H9 (cell line): ENCODE measurements at regions not wholly inside any gene's neighbourhood (a gene's known extent, or its start where the extent isn't known, plus 50 kb on each side); places are given as distances from the start of the nearest gene placed in this dataset.
A peak's percentile ranks its signal among the peaks of the same experiment; 100 is the strongest.

ENCODE experiments used
- DNase-seq: peaks from one replicate; pipeline ENCODE4 v3.0.0-alpha.2; 2017
- H2AFZ ChIP-seq: one replicate; pipeline ENCODE4 v1.6.1; 2013; ENCODE audit warnings: mild to moderate bottlenecking, low read length, control low read depth, moderate library complexity
- H2AK5ac ChIP-seq: 2 replicates; pipeline ENCODE4 v1.6.1; 2013; ENCODE audit warnings: low read length, control low read depth, mixed read lengths; ENCODE audit not compliant: insufficient read length
- H2BK120ac ChIP-seq: one replicate; pipeline ENCODE4 v1.6.1; 2013; ENCODE audit warnings: low read depth, mild to moderate bottlenecking, low read length, control low read depth, inconsistent platforms; ENCODE audit not compliant: poor library complexity, severe bottlenecking
- H2BK12ac ChIP-seq: 2 replicates; pipeline ENCODE4 v1.6.1; 2013; ENCODE audit warnings: low read length, control low read depth, mixed read lengths, low read depth; ENCODE audit not compliant: insufficient read length
- H2BK15ac ChIP-seq: 2 replicates; pipeline ENCODE4 v1.6.1; 2013; ENCODE audit warnings: low read depth, low read length, control low read depth
- H2BK20ac ChIP-seq: one replicate; pipeline ENCODE4 v1.6.1; 2013; ENCODE audit warnings: low read depth, mild to moderate bottlenecking, low read length, control low read depth, inconsistent platforms; ENCODE audit not compliant: poor library complexity, severe bottlenecking
- H2BK5ac ChIP-seq: 2 replicates; pipeline ENCODE4 v1.6.1; 2013; ENCODE audit warnings: low read length, control low read depth, mixed read lengths; ENCODE audit not compliant: insufficient read length
- H3K14ac ChIP-seq: 2 replicates; pipeline ENCODE4 v1.6.1; 2013; ENCODE audit warnings: low read length, control low read depth; ENCODE audit not compliant: insufficient read depth
- H3K18ac ChIP-seq: 2 replicates; pipeline ENCODE4 v1.6.1; 2013; ENCODE audit warnings: low read depth, mild to moderate bottlenecking, mixed read lengths, low read length, control low read depth; ENCODE audit not compliant: insufficient read length
- H3K23ac ChIP-seq: 2 replicates; pipeline ENCODE4 v1.6.1; 2013; ENCODE audit warnings: low read length, control low read depth, mixed read lengths, low read depth; ENCODE audit not compliant: insufficient read length
- H3K23me2 ChIP-seq: 2 replicates; pipeline ENCODE4 v1.6.1; 2013; ENCODE audit warnings: low read depth, mild to moderate bottlenecking, mixed read lengths, low read length, control low read depth; ENCODE audit not compliant: insufficient read length, poor library complexity, severe bottlenecking
- H3K27ac ChIP-seq: 2 replicates; pipeline ENCODE4 v1.5.1; 2013; ENCODE audit warnings: low read length, control low read depth, mixed read lengths, low read depth; ENCODE audit not compliant: insufficient read length
- H3K27me3 ChIP-seq: 2 replicates; pipeline ENCODE4 v1.6.1; 2013; ENCODE audit warnings: low read length, control low read depth, inconsistent platforms; ENCODE audit not compliant: insufficient read depth
- H3K4ac ChIP-seq: 2 replicates; pipeline ENCODE4 v1.6.1; 2013; ENCODE audit warnings: low read depth, mild to moderate bottlenecking, control low read depth, inconsistent platforms, low read length, moderate library complexity
- H3K4me1 ChIP-seq: 2 replicates; pipeline ENCODE4 v1.6.1; 2013; ENCODE audit warnings: low read length, control low read depth, inconsistent platforms; ENCODE audit not compliant: insufficient read depth
- H3K4me2 ChIP-seq: 2 replicates; pipeline ENCODE4 v1.6.1; 2013; ENCODE audit warnings: low read length, control low read depth, mixed read lengths; ENCODE audit not compliant: insufficient read length, insufficient read depth
- H3K56ac ChIP-seq: 2 replicates; pipeline ENCODE4 v1.6.1; 2013; ENCODE audit warnings: low read depth, mild to moderate bottlenecking, mixed read lengths, low read length, control low read depth; ENCODE audit not compliant: insufficient read length
- H3K79me1 ChIP-seq: 2 replicates; pipeline ENCODE4 v1.6.1; 2013; ENCODE audit warnings: low read depth, mild to moderate bottlenecking, moderate library complexity, low read length, control low read depth, inconsistent platforms; ENCODE audit not compliant: insufficient read depth, poor library complexity, severe bottlenecking
- H3K79me2 ChIP-seq: 2 replicates; pipeline ENCODE4 v1.6.1; 2013; ENCODE audit warnings: low read length, control low read depth, inconsistent platforms; ENCODE audit not compliant: insufficient read depth
- H3K9ac ChIP-seq: 2 replicates; pipeline ENCODE4 v1.6.1; 2013; ENCODE audit warnings: low read length, control low read depth, mixed read lengths; ENCODE audit not compliant: insufficient read length; ENCODE audit errors: extremely low read depth
- H3K9me3 ChIP-seq: one replicate; pipeline ENCODE4 v1.6.1; 2013; ENCODE audit warnings: low read depth, low read length, inconsistent platforms; ENCODE audit not compliant: control insufficient read depth
- H3T11ph ChIP-seq: one replicate; pipeline ENCODE4 v1.6.1; 2013; ENCODE audit warnings: mild to moderate bottlenecking, low read length, control low read depth, inconsistent platforms
- H4K20me1 ChIP-seq: one replicate; pipeline ENCODE4 v1.6.1; 2013; ENCODE audit not compliant: control insufficient read depth, insufficient read length, insufficient read depth
- H4K5ac ChIP-seq: 2 replicates; pipeline ENCODE4 v1.6.1; 2013; ENCODE audit warnings: low read depth, mild to moderate bottlenecking, mixed read lengths, low read length, control low read depth; ENCODE audit not compliant: insufficient read length
- H4K8ac ChIP-seq: replicated peaks from 2 replicates; pipeline ENCODE4 v1.6.1; 2013; ENCODE audit warnings: low read length, control low read depth, mixed read lengths, low read depth; ENCODE audit not compliant: insufficient read length
- H4K91ac ChIP-seq: 2 replicates; pipeline ENCODE4 v1.6.1; 2013; ENCODE audit warnings: low read depth, mild to moderate bottlenecking, moderate library complexity, mixed read lengths, low read length, control low read depth; ENCODE audit not compliant: insufficient read length
- H3K27ac Mint-ChIP-seq, 3 experiments: 2 replicates in 2 of 3; 3 replicates in 1 of 3; pipeline ENCODE4 v1.8.0; 2020 to 2021; ENCODE audit warnings: mixed read lengths in 3 of 3, mild to moderate bottlenecking in 1 of 3, moderate library complexity in 1 of 3
- H3K27me3 Mint-ChIP-seq: 2 replicates; pipeline ENCODE4 v1.8.0; 2021; ENCODE audit warnings: low read depth, mild to moderate bottlenecking, moderate library complexity, mixed read lengths
- H3K36me3 Mint-ChIP-seq, 3 experiments: 2 replicates in 2 of 3; 3 replicates in 1 of 3; pipeline ENCODE4 v1.8.0; 2020 to 2021; ENCODE audit warnings: low read depth in 3 of 3, mixed read lengths in 3 of 3; ENCODE audit not compliant: insufficient read depth in 1 of 3
- H3K4me1 Mint-ChIP-seq, 2 experiments: 2 replicates each; pipeline ENCODE4 v1.8.0; 2020; ENCODE audit warnings: mixed read lengths in 2 of 2
- H3K4me3 Mint-ChIP-seq, 2 experiments: 2 replicates in 1 of 2; 3 replicates in 1 of 2; pipeline ENCODE4 v1.8.0; 2020 to 2021; ENCODE audit warnings: mild to moderate bottlenecking in 2 of 2, mixed read lengths in 2 of 2, moderate library complexity in 1 of 2
- H3K9me3 Mint-ChIP-seq, 2 experiments: 2 replicates in 1 of 2; 3 replicates in 1 of 2; pipeline ENCODE4 v1.8.0; 2020; ENCODE audit warnings: mild to moderate bottlenecking in 2 of 2, mixed read lengths in 2 of 2, moderate library complexity in 1 of 2
- WGBS: extraction: QIAGEN DNeasy Blood & Tissue Kit; methylation state at CpG from one replicate; pipeline ENCODE4 v1.1.7; 2013; ENCODE audit warnings: missing lambda C conversion rate, low lambda C conversion rate, mixed read lengths; ENCODE audit not compliant: insufficient read length; ENCODE audit errors: extremely low coverage; 5-methylcytosine and 5-hydroxymethylcytosine counted together
- TF ChIP-seq, protein P1 (sequence below): fragments of 200-600 bp; sonication (generic); conservative IDR thresholded peaks from 3 replicates; pipeline ENCODE4 v1.8.0; 2021; ENCODE audit warnings: antibody characterized with exemption, mild to moderate bottlenecking

DNA sequence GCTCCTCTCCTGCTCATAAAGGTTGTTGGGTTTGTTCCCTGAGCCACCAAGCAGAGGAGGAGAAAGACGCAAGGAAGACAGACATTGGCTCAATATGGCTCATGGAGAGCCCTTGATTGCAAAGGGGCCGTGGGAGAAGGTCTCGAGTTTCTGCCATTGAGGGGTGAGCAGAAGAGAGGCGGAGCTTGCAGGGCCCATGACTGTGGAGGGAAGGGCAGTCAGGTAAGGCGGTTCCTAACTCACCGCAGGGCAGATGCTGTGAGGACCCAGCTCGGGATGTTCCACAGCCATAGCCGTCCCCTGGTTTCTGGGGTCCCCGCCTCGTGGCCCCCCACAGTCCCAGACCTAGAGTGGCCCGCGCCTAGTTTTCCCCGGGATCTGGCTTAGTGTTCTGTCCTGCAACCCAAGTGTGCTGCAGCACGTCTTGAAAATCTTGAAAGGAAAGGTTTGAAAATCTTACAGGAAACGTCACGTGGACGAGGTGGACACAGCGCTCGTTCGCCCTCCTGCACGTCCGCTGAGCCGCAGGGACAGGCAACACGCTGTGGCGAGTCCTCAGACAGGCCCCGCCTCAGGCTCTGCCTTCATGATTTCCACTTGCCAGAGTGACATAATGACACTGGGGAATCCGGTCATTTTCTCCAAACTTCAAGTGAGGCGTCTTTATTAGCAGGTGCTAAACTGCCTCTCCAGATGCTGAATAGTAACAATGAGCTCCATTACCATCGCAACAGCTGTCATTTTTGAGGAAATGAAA is 105.5 kb upstream of the HDAC4 start:
- Histone ChIP-seq H3K23me2 (no peaks in the 10 kb centered on the region), H2AFZ (no peak overlapping the region), H3K79me2 (no peaks in the 10 kb centered on the region), H4K91ac (no peak overlapping the region), H4K5ac (no peak overlapping the region), H3K4me2 (no peak overlapping the region), H3K18ac (no peak overlapping the region), H2BK5ac (no peak overlapping the region), H3T11ph (no peak overlapping the region), H3K56ac (no peak overlapping the region), H2BK120ac (no peak overlapping the region), H2BK20ac (no peak overlapping the region), H3K23ac (no peak overlapping the region), H3K27me3 (no peaks in the 10 kb centered on the region), H2AK5ac (no peak overlapping the region), H3K14ac (no peak overlapping the region), H3K27ac (no peak overlapping the region), H3K9ac (no peak overlapping the region), H4K20me1 (no peaks in the 10 kb centered on the region), H2BK15ac (no peak overlapping the region), H3K4ac (no peak overlapping the region), H4K8ac (no peak overlapping the region), H3K9me3 (no peaks in the 10 kb centered on the region), H3K79me1 (no peaks in the 10 kb centered on the region), H3K4me1 (no peaks in the 10 kb centered on the region), H2BK12ac (no peak overlapping the region)
- peak; percentile 51 for DNase-seq
- TF ChIP-seq, protein P1, sequence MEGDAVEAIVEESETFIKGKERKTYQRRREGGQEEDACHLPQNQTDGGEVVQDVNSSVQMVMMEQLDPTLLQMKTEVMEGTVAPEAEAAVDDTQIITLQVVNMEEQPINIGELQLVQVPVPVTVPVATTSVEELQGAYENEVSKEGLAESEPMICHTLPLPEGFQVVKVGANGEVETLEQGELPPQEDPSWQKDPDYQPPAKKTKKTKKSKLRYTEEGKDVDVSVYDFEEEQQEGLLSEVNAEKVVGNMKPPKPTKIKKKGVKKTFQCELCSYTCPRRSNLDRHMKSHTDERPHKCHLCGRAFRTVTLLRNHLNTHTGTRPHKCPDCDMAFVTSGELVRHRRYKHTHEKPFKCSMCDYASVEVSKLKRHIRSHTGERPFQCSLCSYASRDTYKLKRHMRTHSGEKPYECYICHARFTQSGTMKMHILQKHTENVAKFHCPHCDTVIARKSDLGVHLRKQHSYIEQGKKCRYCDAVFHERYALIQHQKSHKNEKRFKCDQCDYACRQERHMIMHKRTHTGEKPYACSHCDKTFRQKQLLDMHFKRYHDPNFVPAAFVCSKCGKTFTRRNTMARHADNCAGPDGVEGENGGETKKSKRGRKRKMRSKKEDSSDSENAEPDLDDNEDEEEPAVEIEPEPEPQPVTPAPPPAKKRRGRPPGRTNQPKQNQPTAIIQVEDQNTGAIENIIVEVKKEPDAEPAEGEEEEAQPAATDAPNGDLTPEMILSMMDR: no peak
- no peaks in the 10 kb centered on the region for H3K9me3 Mint-ChIP-seq
- no peak overlapping the region; a peak in 1 of 5 replicates for H3K4me3 Mint-ChIP-seq
- peaks cover 6 to 15% of the 10 kb centered on the region in 2 experiments; a peak in 2 of 4 replicates for H3K4me1 Mint-ChIP-seq
- H3K27ac Mint-ChIP-seq: peak overlapping the region in 1 of 3 experiments; percentile 91; a peak in 3 of 7 replicates
- no peaks in the 10 kb centered on the region; a peak in 1 of 7 replicates for H3K36me3 Mint-ChIP-seq
- no CpG with 5 or more reads among the region's 29 CpGs for WGBS
- H3K27me3 Mint-ChIP-seq: no peaks in the 10 kb centered on the region; the same call in 1 of the 2 replicates
